Mesodermal cell (in vitro differentiated cells): ENCODE measurements at regions not wholly inside any gene's neighbourhood (a gene's known extent, or its start where the extent isn't known, plus 50 kb on each side); places are given as distances from the start of the nearest gene placed in this dataset.
"Not testable (repeated sequence)": the region's sequence is repeated elsewhere in the genome, so short reads cannot be mapped to it uniquely, and the experiment has no call there.

ENCODE experiments used
- H3K27ac ChIP-seq: 2 replicates; pipeline ENCODE4 v1.7.0; 2013; ENCODE audit warnings: mild to moderate bottlenecking, low read depth, low read length, moderate library complexity; ENCODE audit not compliant: severe bottlenecking
- H3K36me3 ChIP-seq: 2 replicates; pipeline ENCODE4 v1.7.1; 2013; ENCODE audit warnings: mild to moderate bottlenecking, low read length, moderate library complexity; ENCODE audit not compliant: control insufficient read depth, insufficient read depth
- H3K4me1 ChIP-seq: one replicate; pipeline ENCODE4 v1.7.1; 2013; ENCODE audit warnings: mild to moderate bottlenecking, low read length; ENCODE audit not compliant: insufficient read depth, control insufficient read depth, poor library complexity, severe bottlenecking
- H3K4me3 ChIP-seq: 2 replicates; pipeline ENCODE4 v1.7.0; 2013; ENCODE audit warnings: low read length, control low read depth, mild to moderate bottlenecking; ENCODE audit not compliant: insufficient read depth, poor library complexity, severe bottlenecking; ENCODE audit errors: extremely low read depth
- H3K9me3 ChIP-seq: 2 replicates; pipeline ENCODE4 v1.7.1; 2013; ENCODE audit warnings: mild to moderate bottlenecking, low read length, moderate library complexity; ENCODE audit not compliant: control insufficient read depth
- WGBS, 2 experiments: methylation state at CpG; one replicate each; pipeline ENCODE4 v1.1.5; 2013; ENCODE audit warnings: missing lambda C conversion rate in 2 of 2; ENCODE audit not compliant: insufficient coverage in 2 of 2; 5-methylcytosine and 5-hydroxymethylcytosine counted together

DNA sequence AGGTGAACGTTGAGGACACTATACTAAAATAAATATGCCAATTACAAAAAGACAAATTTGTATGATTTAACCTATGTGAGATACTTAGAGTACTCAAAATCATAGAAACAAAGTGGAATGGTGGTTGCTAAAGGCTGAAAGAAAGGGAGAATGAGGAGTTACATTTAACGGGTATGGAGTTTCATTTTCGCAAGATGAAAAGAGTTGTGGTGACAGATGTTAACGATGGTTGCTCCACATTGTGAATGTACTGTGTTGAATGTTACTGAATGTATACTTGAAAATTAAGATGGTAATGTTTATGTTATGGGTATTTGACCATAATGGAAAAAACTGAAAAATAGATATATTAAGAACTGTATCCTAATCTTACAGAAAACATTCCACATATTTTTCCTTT, 51.3 kb upstream of the MOCS2 start:
- Histone ChIP-seq H3K9me3 (no peaks in the 10 kb centered on the region), H3K36me3 (no peaks in the 10 kb centered on the region), H3K4me3 (no peak overlapping the region), H3K4me1 (no peaks in the 10 kb centered on the region), H3K27ac (no peak overlapping the region)
- 90 to 97% methylated on average over 3 of the region's 4 CpGs for WGBS, 2 experiments

DNA sequence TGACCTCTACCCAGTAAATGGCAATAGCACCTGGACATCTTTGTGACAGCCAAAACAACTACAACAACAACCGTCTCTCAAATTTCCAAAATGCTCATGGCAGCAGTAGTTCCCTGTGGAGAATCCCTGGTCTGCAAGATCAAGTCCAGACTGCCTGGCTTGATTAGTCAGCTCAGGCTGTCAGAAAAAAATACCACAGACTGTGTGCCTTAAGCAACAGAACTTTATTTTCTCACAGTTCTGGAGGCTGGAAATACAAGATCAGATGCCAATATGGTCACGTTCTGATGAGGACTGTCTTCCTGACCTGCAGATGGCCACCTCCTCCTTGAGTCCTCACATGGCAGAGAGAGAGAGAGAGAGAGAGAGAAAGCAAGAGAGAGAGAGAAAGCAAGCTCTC, 52.3 kb upstream of the MOCS2 start:
- 70 to 89% methylated on average over 2 of the region's 2 CpGs for WGBS, 2 experiments

DNA sequence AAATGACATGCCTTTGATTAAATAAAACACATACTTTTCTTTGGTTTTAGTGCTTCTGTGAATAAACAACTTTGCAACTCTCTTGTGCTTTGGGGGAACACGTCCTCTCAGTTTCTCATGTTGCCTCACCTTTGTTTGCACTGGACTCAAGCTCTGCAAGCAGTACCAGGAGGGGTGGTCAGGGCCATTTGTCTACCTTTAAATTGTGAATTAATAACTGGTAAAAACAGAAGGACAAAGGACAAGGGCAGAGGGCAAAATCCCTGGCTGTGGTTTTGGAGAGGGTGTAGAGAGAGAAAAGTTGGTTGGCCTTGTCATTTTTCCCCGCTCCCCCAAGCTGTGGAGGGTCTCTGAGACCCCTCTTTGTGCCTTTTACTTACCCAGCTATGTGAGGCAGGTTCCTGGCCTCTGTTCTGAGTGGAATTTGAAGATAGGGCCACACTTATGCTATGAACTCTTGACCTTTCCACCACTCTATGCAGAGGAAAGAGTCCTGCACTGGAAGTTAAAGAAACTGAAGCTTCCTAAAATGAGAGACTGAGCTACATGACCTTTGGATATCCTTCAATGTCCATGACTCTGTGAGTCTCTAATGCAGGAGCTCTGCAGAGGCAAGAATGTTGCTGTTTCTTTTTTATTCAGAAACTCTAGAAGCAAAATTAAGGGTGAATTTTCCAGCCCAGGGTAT, 55.1 kb upstream of the MOCS2 start:
- no peak overlapping the region for H3K27ac ChIP-seq
- H3K9me3 ChIP-seq: no peaks in the 10 kb centered on the region
- H3K4me3 ChIP-seq: no peak overlapping the region
- no peaks in the 10 kb centered on the region for H3K4me1 ChIP-seq
- WGBS, 2 experiments: 100% methylated on average over 1 to 2 of the region's 2 CpGs
- no peaks in the 10 kb centered on the region for H3K36me3 ChIP-seq

More for the DNA sequence above, 52.3 kb upstream of the MOCS2 start:
- Histone ChIP-seq H3K9me3 (no peaks in the 10 kb centered on the region), H3K27ac (no peak overlapping the region), H3K4me1 (no peaks in the 10 kb centered on the region), H3K4me3 (no peak overlapping the region), H3K36me3 (no peaks in the 10 kb centered on the region)

DNA sequence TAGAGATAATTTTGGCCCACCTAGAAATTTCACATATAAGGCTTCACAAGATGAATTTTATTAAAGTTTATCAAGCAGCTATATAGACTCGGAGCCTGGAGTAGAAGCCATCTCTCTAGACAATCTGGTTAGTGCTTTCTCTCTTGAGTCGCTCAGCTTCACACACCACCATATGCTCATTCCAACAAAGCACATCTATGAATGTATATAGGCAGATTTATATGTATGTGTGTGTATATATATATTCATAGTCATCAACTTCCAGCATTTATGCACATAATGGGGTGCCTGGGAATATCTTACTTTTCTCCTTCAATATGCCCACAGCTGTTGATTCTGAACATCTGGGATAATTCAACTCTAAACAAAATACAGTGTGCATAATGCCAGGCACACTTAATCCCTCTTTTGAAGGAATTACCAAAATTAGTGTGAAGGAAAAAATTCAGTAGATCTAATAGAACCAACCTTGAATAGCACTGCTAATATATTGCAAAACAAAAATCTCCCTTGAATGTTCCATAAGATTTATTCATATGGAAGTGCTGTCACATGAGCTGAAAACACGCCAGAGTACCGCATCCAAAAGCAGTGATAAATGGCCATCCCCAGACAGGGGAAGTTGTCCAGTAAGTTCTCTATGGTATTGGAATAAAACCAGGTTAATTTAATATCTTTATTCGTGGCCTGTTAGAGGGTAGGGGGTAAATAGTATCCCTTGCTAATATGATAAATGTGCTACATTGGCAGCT, 56.0 kb upstream of the MOCS2 start:
- Histone ChIP-seq H3K4me3 (no peak overlapping the region), H3K9me3 (no peaks in the 10 kb centered on the region), H3K4me1 (no peaks in the 10 kb centered on the region), H3K27ac (no peak overlapping the region), H3K36me3 (no peaks in the 10 kb centered on the region)
- 88 to 100% methylated on average over 3 of the region's 5 CpGs for WGBS, 2 experiments

DNA sequence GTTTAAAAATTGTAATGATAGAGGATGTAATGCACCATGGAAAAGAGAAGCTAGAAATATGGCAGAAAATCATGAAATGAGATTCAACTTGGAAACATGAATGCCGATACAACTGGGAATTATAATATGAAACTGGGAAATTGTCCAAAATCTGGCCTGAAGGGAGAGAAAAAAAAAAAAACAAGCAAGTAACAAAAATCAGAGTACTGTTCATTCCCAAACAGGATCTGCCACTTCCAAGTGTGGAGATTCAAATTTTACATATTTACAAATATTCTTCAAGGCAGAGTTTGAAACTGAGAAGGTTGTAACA, 56.6 kb upstream of the MOCS2 start:
- no peaks in the 10 kb centered on the region for H3K4me1 ChIP-seq
- H3K4me3 ChIP-seq: no peak overlapping the region
- WGBS, 2 experiments: 100% methylated on average over 1 of the region's 1 CpG
- no peak overlapping the region for H3K27ac ChIP-seq
- no peaks in the 10 kb centered on the region for H3K36me3 ChIP-seq
- H3K9me3 ChIP-seq: no peaks in the 10 kb centered on the region

- H3K4me1 ChIP-seq: no peaks in the 10 kb centered on the region
- no peak overlapping the region for H3K4me3 ChIP-seq
- H3K9me3 ChIP-seq: no peaks in the 10 kb centered on the region
- 50 to 100% methylated on average over 1 of the region's 1 CpG for WGBS, 2 experiments
- H3K36me3 ChIP-seq: no peaks in the 10 kb centered on the region
- no peak overlapping the region for H3K27ac ChIP-seq
Observed at GRCh38 chr5:53167836-53168235, 58.3 kb upstream of the MOCS2 start.

DNA sequence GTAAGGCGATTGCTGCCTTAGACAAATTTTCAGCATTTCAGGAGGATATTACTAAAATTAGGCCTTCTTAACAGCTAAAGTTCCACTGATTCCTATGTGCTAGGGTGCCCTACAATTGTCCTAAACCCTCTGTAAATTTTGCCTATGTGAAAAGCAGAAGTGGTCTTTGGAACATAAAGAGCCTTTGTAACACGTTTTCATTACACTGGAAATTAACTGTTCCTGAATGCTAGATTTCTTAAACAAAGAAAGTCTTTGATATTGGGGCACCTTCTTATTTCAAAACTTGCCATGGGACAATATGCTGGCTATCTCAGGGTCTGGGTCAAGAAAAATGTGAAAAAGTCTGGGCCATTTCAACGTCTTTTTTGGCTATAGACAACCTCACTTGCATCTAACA, 60.4 kb upstream of the MOCS2 start:
- Histone ChIP-seq H3K4me3 (no peak overlapping the region), H3K36me3 (no peaks in the 10 kb centered on the region), H3K9me3 (no peaks in the 10 kb centered on the region), H3K27ac (no peak overlapping the region), H3K4me1 (no peaks in the 10 kb centered on the region)
- 94% methylated on average over 2 of the region's 3 CpGs; no CpG with 5 or more reads in 1 of the 2 experiments for WGBS, 2 experiments

- Histone ChIP-seq H3K9me3 (no peaks in the 10 kb centered on the region), H3K4me3 (no peak overlapping the region), H3K27ac (no peak overlapping the region), H3K4me1 (no peaks in the 10 kb centered on the region), H3K36me3 (no peaks in the 10 kb centered on the region)
- 100% methylated on average over 1 of the region's 1 CpG for WGBS, 2 experiments
Observed at GRCh38 chr5:53170746-53171349, 61.3 kb upstream of the MOCS2 start.

DNA sequence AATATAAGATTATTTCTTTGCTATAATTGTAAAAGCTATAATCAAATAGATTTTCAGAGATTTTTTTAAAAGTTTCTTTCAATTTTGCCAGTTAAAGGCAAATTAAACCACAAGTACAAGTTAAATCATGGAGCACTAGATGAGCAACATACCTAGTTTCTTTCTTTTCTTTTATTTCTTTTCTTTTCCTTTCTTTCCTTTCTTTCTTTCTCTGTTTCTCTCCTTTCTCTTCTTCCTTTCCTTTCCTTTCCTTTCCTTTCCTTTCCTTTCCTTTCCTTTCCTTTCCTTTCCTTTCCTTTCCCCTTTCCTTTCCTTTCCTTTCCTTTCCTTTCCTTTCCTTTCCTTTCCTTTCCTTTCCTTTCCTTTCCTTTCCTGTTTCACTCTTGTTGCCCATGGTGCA, 62.5 kb upstream of the MOCS2 start:
- not testable (repeated sequence) for H3K27ac ChIP-seq, H3K4me1 ChIP-seq, H3K4me3 ChIP-seq, H3K36me3 ChIP-seq, H3K9me3 ChIP-seq

GRCh38 chr5:53172630-53173029, 63.1 kb upstream of the MOCS2 start:
- H3K36me3 ChIP-seq: no peaks in the 10 kb centered on the region
- no peaks in the 10 kb centered on the region for H3K9me3 ChIP-seq
- no peak overlapping the region for H3K4me3 ChIP-seq
- WGBS, 2 experiments: 100% methylated on average over 1 of the region's 5 CpGs
- no peak overlapping the region for H3K27ac ChIP-seq
- no peaks in the 10 kb centered on the region for H3K4me1 ChIP-seq

GRCh38 chr5:53173083-53173482, 63.5 kb upstream of the MOCS2 start:
- Histone ChIP-seq H3K4me3 (no peak overlapping the region), H3K4me1 (no peaks in the 10 kb centered on the region), H3K36me3 (no peaks in the 10 kb centered on the region), H3K27ac (no peak overlapping the region), H3K9me3 (no peaks in the 10 kb centered on the region)
- 90 to 100% methylated on average over 1 to 5 of the region's 8 CpGs for WGBS, 2 experiments
